PFSK-1 (cell line): ENCODE measurements at regions not wholly inside any gene's neighbourhood (a gene's known extent, or its start where the extent isn't known, plus 50 kb on each side); places are given as distances from the start of the nearest gene placed in this dataset.

Experiments used
- FOXP2 ChIP-seq: optimal IDR thresholded peaks from 2 replicates; pipeline ENCODE3; 2011; ENCODE audit warnings: borderline replicate concordance, control low read depth, inconsistent platforms; ENCODE audit not compliant: insufficient read depth; ENCODE audit errors: extremely low read length, extremely low read depth
- POLR2AphosphoS5 ChIP-seq: IDR thresholded peaks from 2 replicates; pipeline ENCODE4 v1.6.1; 2012; ENCODE audit warnings: low read depth, mild to moderate bottlenecking, control low read depth, low read length, moderate library complexity

GRCh38 chr16:49200223-49200820 is 81.3 kb downstream of the CBLN1 start:
- no peak for TF ChIP-seq POLR2AphosphoS5
- no peak for TF ChIP-seq FOXP2
